GM21723 (cell line): ENCODE measurements at regions not wholly inside any gene's neighbourhood (a gene's known extent, or its start where the extent isn't known, plus 50 kb on each side); places are given as distances from the start of the nearest gene placed in this dataset.

ENCODE experiments used
- ATAC-seq: cut with Tn5 transposase; IDR thresholded peaks from one replicate; pipeline ENCODE4 v1.9.1; 2021; ENCODE audit warnings: mild to moderate bottlenecking, moderate library complexity; ENCODE audit not compliant: unreplicated experiment

- no peak for ATAC-seq
Observed at GRCh38 chr4:89373394-89373793, 65.8 kb upstream of the GPRIN3 start.

GRCh38 chr4:89371614-89372013 lies 64.0 kb upstream of the GPRIN3 start:
- ATAC-seq: no peak

GRCh38 chr4:89369581-89369980 lies 62.0 kb upstream of the GPRIN3 start:
- ATAC-seq: no peak

DNA sequence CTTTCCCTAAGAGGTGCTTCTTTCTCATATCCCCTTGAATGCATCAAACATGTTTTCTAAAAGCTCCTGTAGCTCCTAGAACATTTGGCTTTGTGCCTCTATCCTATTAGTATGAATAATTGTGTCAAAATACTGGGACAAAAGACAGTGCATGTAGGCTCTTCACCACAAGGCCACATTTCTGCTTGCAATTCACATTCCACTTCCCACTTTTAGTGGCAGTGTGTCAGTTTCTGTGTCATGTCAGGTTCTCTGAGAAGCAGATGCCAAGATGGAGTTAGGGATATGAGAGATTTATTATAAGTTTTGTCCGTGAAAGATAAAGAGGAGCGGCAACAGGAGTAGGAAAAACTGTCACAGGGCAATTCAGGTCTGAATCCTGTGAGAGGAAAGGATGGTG lies 61.3 kb upstream of the GPRIN3 start:
- ATAC-seq: no peak

DNA sequence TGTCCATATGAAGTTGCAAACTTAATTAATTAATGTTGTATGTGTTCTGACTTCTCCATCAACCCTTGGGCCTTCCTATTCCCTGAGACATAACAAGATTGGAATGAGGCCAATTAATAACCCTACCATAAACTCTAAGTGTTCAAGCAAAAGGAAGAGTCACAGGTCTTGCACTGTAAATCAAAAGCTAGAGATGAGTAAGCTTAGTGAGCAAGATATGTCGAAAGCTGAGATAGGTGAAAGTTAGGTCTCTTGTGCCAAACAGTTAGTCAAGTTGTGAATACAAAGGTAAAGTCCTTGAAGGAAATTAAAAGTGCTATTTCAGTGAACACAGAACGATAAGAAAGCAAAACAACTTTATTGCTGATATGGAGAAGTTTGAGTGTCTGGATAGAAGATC lies 58.2 kb upstream of the GPRIN3 start:
- no peak for ATAC-seq

- ATAC-seq: no peak
Observed at GRCh38 chr4:89365375-89365774, 57.8 kb upstream of the GPRIN3 start.

GRCh38 chr4:89364541-89364940 lies 56.9 kb upstream of the GPRIN3 start:
- ATAC-seq: no peak

GRCh38 chr4:89363786-89364185 lies 56.2 kb upstream of the GPRIN3 start:
- no peak for ATAC-seq

GRCh38 chr4:89358935-89359638 lies 51.5 kb upstream of the GPRIN3 start:
- ATAC-seq: no peak

GRCh38 chr4:89357787-89358186 lies 50.2 kb upstream of the GPRIN3 start:
- ATAC-seq: no peak
